Caco-2 (cell line): ENCODE measurements at regions not wholly inside any gene's neighbourhood (a gene's known extent, or its start where the extent isn't known, plus 50 kb on each side); places are given as distances from the start of the nearest gene placed in this dataset.
"Not testable (repeated sequence)": the region's sequence is repeated elsewhere in the genome, so short reads cannot be mapped to it uniquely, and the experiment has no call there.

Experiments
- BruUV-seq: library from RNA; stranded (reverse); fragments of 400-500 nt; replicated peaks from 2 replicates; lab custom pipeline; 2021; lab: Mats Ljungman, UMichigan
- CTCF ChIA-PET: fragments of 300-600 bp; sonication (Branson Sonifier 250); formaldehyde crosslinking; loops from one replicate; lab custom pipeline; 2022; ENCODE audit warnings: antibody characterized with exemption; lab: Charles Lee
- POLR2A ChIA-PET: fragments of 300-600 bp; sonication (Branson Sonifier 250); formaldehyde crosslinking; loops from one replicate; lab custom pipeline; 2022; ENCODE audit warnings: antibody characterized with exemption; lab: Charles Lee
- DNase-seq, 2 experiments: peaks; one replicate each; pipeline versions ENCODE4 v3.0.0 to v3.0.0-alpha.2; 2020 to 2022
- H3K27me3 ChIP-seq: replicated peaks from 2 replicates; pipeline ENCODE4 v1.6.0; 2011; ENCODE audit warnings: low read length; ENCODE audit not compliant: control insufficient read depth, insufficient read depth
- H3K36me3 ChIP-seq: 2 replicates; pipeline ENCODE4 v1.5.1; 2011; ENCODE audit warnings: low read length; ENCODE audit not compliant: control insufficient read depth, insufficient read depth
- H3K4me1 ChIP-seq: fragments of 250-450 bp; sonication (Bioruptor Pico); 2 replicates; pipeline ENCODE4 v1.5.1; 2020; ENCODE audit warnings: mild to moderate bottlenecking
- H3K4me3 ChIP-seq: 2 replicates; pipeline ENCODE4 v1.5.1; 2011; ENCODE audit warnings: low read depth, mild to moderate bottlenecking, control low read depth, low read length
- H3K9me3 ChIP-seq: fragments of 250-450 bp; sonication (Bioruptor Pico); 2 replicates; pipeline ENCODE4 v1.5.1; 2020; ENCODE audit warnings: mild to moderate bottlenecking, moderate library complexity
- H3K27ac Mint-ChIP-seq: one replicate; pipeline ENCODE4 v1.8.0; 2022; ENCODE audit warnings: mixed read lengths; ENCODE audit not compliant: unreplicated experiment
- H3K27me3 Mint-ChIP-seq: one replicate; pipeline ENCODE4 v1.8.0; 2022; ENCODE audit warnings: mixed read lengths; ENCODE audit not compliant: insufficient read depth, unreplicated experiment
- H3K36me3 Mint-ChIP-seq: one replicate; pipeline ENCODE4 v1.8.0; 2022; ENCODE audit warnings: mild to moderate bottlenecking, mixed read lengths; ENCODE audit not compliant: insufficient read depth, unreplicated experiment
- H3K4me1 Mint-ChIP-seq: one replicate; pipeline ENCODE4 v1.8.0; 2022; ENCODE audit warnings: low read depth, mixed read lengths; ENCODE audit not compliant: unreplicated experiment
- H3K4me3 Mint-ChIP-seq: one replicate; pipeline ENCODE4 v1.8.0; 2022; ENCODE audit warnings: mild to moderate bottlenecking, moderate library complexity, mixed read lengths; ENCODE audit not compliant: unreplicated experiment
- H3K9me3 Mint-ChIP-seq: one replicate; pipeline ENCODE4 v1.8.0; 2022; ENCODE audit warnings: mixed read lengths; ENCODE audit not compliant: unreplicated experiment
- intact Hi-C: fragments of 100-400 bp; cut with micrococcal nuclease; formaldehyde crosslinking; loops from one replicate; pipeline ENCODE4 v1.10.0; 2022; ENCODE audit not compliant: unreplicated experiment
- TF ChIP-seq, protein P1 (sequence below), 2 experiments: fragments of 200-600 bp in 1 of 2; IDR thresholded peaks; 1 replicate in 1 of 2; 2 replicates in 1 of 2; pipeline versions ENCODE4 v1.5.1 to v1.8.0; 2011 to 2022; ENCODE audit warnings: antibody characterized with exemption in 1 of 2, control low read depth in 1 of 2, inconsistent platforms in 1 of 2, low read depth in 1 of 2, low read length in 1 of 2, mild to moderate bottlenecking in 1 of 2, moderate library complexity in 1 of 2; ENCODE audit not compliant: insufficient read depth in 1 of 2, severe bottlenecking in 1 of 2, unreplicated experiment in 1 of 2

DNA sequence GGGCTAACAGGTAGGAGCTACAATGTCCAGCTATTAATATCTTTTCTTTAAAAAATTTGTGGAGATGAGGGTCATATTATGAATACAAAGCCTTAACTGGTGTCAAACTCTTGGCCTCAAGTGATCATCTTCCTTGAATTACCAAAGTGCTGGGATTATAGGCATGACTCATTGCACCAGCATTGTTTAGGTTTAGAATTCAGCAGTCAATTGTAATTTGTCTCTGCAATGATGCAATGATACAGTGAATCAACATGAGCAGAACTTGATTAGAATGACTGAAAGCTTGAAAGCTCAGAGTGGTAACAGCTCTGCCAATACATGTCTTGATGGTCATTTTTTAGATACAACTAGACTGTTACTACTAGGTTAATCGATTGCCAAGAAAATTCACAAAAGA, 752.8 kb upstream of the MIR17HG start:
- Mint-ChIP-seq H3K27ac (no peak overlapping the region), H3K9me3 (peaks cover 8% of the 10 kb centered on the region), H3K4me3 (no peak overlapping the region), H3K36me3 (no peaks in the 10 kb centered on the region), H3K4me1 (peaks cover 6% of the 10 kb centered on the region), H3K27me3 (peaks cover 3% of the 10 kb centered on the region)
- H3K27me3 ChIP-seq, result no peaks in the 10 kb centered on the region
- BruUV-seq, result no TSS peak
- TF ChIP-seq, protein P1, sequence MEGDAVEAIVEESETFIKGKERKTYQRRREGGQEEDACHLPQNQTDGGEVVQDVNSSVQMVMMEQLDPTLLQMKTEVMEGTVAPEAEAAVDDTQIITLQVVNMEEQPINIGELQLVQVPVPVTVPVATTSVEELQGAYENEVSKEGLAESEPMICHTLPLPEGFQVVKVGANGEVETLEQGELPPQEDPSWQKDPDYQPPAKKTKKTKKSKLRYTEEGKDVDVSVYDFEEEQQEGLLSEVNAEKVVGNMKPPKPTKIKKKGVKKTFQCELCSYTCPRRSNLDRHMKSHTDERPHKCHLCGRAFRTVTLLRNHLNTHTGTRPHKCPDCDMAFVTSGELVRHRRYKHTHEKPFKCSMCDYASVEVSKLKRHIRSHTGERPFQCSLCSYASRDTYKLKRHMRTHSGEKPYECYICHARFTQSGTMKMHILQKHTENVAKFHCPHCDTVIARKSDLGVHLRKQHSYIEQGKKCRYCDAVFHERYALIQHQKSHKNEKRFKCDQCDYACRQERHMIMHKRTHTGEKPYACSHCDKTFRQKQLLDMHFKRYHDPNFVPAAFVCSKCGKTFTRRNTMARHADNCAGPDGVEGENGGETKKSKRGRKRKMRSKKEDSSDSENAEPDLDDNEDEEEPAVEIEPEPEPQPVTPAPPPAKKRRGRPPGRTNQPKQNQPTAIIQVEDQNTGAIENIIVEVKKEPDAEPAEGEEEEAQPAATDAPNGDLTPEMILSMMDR (IDR thresholded peaks at IDR 0.05; ENCODE audit: insufficient read depth in 1 of 2, low read depth in 1 of 2, low read length in 1 of 2, severe bottlenecking in 1 of 2, unreplicated experiment in 1 of 2), result no peak
- peaks cover 16% of the 10 kb centered on the region for H3K4me1 ChIP-seq
- POLR2A ChIA-PET, result no interaction called here
- intact Hi-C loops, result loop anchor here (5.0 kb wide), 2 partner anchors 92 to 273 kb away; no protein-coding TSS in a partner anchor
- no peak overlapping the region for H3K4me3 ChIP-seq
- peaks cover 11% of the 10 kb centered on the region; the same call in 1 of the 2 replicates for H3K9me3 ChIP-seq
- DNase-seq, result no peak
- H3K36me3 ChIP-seq, result no peaks in the 10 kb centered on the region
- CTCF ChIA-PET, result no interaction called here

GRCh38 chr13:90605664-90606063, 741.8 kb upstream of the MIR17HG start:
- Histone ChIP-seq H3K4me1 (no peaks in the 10 kb centered on the region), H3K36me3 (no peaks in the 10 kb centered on the region), H3K27me3 (no peaks in the 10 kb centered on the region), H3K9me3 (no peaks in the 10 kb centered on the region), H3K4me3 (no peak overlapping the region)
- no peaks in the 10 kb centered on the region for H3K36me3 Mint-ChIP-seq
- no peak overlapping the region for H3K4me3 Mint-ChIP-seq
- intact Hi-C loops, result no loop called here
- no peaks in the 10 kb centered on the region for H3K4me1 Mint-ChIP-seq
- H3K9me3 Mint-ChIP-seq, result no peaks in the 10 kb centered on the region
- BruUV-seq, result no TSS peak
- CTCF ChIA-PET, result no interaction called here
- TF ChIP-seq, protein P1 (IDR thresholded peaks at IDR 0.05; ENCODE audit: insufficient read depth in 1 of 2, low read depth in 1 of 2, low read length in 1 of 2, severe bottlenecking in 1 of 2, unreplicated experiment in 1 of 2), result no peak
- no peak for DNase-seq
- H3K27ac Mint-ChIP-seq, result no peak overlapping the region
- POLR2A ChIA-PET, result no interaction called here
- no peaks in the 10 kb centered on the region for H3K27me3 Mint-ChIP-seq

DNA sequence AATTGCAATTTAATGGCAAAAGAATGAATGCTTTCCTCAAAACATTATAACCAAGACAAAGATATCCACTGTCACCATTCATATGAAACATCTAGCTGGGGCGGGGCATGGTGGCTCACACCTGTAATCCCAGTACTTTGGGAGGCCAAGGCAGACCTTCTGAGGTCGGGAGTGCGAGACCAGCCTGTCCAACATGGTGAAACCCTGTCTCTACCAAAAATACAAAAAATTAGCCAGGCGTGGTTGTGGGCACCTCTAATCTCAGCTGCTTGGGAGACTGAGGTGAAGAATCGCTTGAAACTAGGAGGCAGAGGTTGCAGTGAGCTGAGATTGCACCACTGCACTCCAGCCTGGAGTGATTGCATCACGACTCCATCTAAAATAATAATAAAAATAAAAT, 740.6 kb upstream of the MIR17HG start:
- BruUV-seq, intact Hi-C loops: not testable (repeated sequence)

DNA sequence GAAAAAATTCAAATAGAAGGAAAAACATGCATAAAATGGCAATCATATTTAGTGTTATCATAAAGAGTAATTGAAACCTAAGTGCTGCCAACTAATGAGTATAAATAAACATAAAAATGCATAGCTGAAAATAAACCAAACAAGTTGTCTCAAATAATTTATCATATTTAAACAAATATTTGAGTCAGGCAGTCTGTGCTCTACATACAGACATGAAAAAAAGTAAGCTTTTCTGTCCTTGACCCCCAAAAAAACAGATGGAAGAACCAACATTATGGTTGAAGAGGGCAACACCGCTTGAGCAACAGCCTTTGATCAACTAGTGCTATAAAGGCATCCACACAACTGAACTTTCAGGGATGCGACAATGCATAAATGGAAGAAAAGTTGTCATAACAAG, 735.1 kb upstream of the MIR17HG start:
- CTCF ChIA-PET, result no interaction called here
- no peaks in the 10 kb centered on the region for H3K36me3 Mint-ChIP-seq
- H3K27ac Mint-ChIP-seq, result no peak overlapping the region
- BruUV-seq, result no TSS peak
- TF ChIP-seq, protein P1 (IDR thresholded peaks at IDR 0.05; ENCODE audit: insufficient read depth in 1 of 2, low read depth in 1 of 2, low read length in 1 of 2, severe bottlenecking in 1 of 2, unreplicated experiment in 1 of 2), result no peak
- DNase-seq, result no peak
- POLR2A ChIA-PET, result no interaction called here
- intact Hi-C loops, result no loop called here
- Histone ChIP-seq H3K27me3 (no peaks in the 10 kb centered on the region), H3K9me3 (no peaks in the 10 kb centered on the region), H3K4me1 (no peaks in the 10 kb centered on the region), H3K4me3 (no peak overlapping the region), H3K36me3 (no peaks in the 10 kb centered on the region)
- H3K4me3 Mint-ChIP-seq, result no peak overlapping the region
- peaks cover 21% of the 10 kb centered on the region for H3K9me3 Mint-ChIP-seq
- H3K27me3 Mint-ChIP-seq, result no peaks in the 10 kb centered on the region
- H3K4me1 Mint-ChIP-seq, result no peaks in the 10 kb centered on the region

More for the DNA sequence above, 740.6 kb upstream of the MIR17HG start:
- H3K36me3 Mint-ChIP-seq, H3K9me3 Mint-ChIP-seq, CTCF ChIA-PET, H3K9me3 ChIP-seq, POLR2A ChIA-PET, H3K27ac Mint-ChIP-seq, H3K27me3 Mint-ChIP-seq, H3K36me3 ChIP-seq, H3K4me1 Mint-ChIP-seq, H3K4me3 Mint-ChIP-seq, H3K4me1 ChIP-seq, H3K27me3 ChIP-seq, H3K4me3 ChIP-seq, DNase-seq: not testable (repeated sequence)
